Peyer's patch (tissue), 4 donors: ENCODE measurements at regions not wholly inside any gene's neighbourhood (a gene's known extent, or its start where the extent isn't known, plus 50 kb on each side); places are given as distances from the start of the nearest gene placed in this dataset.

Source experiments
- POLR2A ChIP-seq, 2 donors: fragments of 450-650 bp; IDR thresholded peaks; one replicate each; pipeline ENCODE4 v1.5.1; 2017; ENCODE audit warnings: antibody characterized with exemption in 2 of 2, mild to moderate bottlenecking in 2 of 2, moderate library complexity in 2 of 2
- TF ChIP-seq, protein P1 (sequence below), 6 experiments: fragments of 450-650 bp in 4 of 6; fragments of 200-600 bp in 2 of 6; sonication (generic) in 1 of 6; IDR thresholded peaks; one replicate each; pipeline ENCODE4 v1.5.1; 2017 to 2019; ENCODE audit warnings: antibody characterized with exemption in 6 of 6, mild to moderate bottlenecking in 3 of 6, moderate library complexity in 1 of 6

DNA sequence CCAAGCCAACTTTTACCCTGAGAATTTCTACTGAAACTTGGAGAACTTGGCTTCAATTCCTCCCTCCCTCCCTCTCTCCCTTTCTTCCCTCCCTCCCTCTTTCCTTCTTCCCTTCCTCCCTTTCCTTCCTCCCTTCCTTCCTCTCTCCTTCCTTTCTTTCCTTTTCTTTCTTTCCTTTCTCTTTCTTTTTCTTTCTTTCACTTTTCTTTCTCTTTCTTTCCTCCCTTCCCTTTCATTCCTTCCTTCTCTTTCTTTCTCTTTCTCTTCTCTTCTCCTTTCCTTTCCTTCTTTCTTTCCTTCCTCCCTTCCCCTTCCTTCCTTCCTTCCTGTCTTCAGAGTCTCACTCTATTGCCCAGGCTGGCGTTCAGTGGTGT lies 268.1 kb upstream of the SDK2 start:
- TF ChIP-seq, protein P1, sequence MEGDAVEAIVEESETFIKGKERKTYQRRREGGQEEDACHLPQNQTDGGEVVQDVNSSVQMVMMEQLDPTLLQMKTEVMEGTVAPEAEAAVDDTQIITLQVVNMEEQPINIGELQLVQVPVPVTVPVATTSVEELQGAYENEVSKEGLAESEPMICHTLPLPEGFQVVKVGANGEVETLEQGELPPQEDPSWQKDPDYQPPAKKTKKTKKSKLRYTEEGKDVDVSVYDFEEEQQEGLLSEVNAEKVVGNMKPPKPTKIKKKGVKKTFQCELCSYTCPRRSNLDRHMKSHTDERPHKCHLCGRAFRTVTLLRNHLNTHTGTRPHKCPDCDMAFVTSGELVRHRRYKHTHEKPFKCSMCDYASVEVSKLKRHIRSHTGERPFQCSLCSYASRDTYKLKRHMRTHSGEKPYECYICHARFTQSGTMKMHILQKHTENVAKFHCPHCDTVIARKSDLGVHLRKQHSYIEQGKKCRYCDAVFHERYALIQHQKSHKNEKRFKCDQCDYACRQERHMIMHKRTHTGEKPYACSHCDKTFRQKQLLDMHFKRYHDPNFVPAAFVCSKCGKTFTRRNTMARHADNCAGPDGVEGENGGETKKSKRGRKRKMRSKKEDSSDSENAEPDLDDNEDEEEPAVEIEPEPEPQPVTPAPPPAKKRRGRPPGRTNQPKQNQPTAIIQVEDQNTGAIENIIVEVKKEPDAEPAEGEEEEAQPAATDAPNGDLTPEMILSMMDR (IDR thresholded peaks at IDR 0.05): no peak
- TF ChIP-seq POLR2A (IDR thresholded peaks at IDR 0.05): no peak
